Activated T-cell treated with anti-CD3 and anti-CD28 coated beads for 4 hours (primary cell): ENCODE measurements at regions not wholly inside any gene's neighbourhood (a gene's known extent, or its start where the extent isn't known, plus 50 kb on each side); places are given as distances from the start of the nearest gene placed in this dataset.
A peak's percentile ranks its signal among the peaks of the same experiment; 100 is the strongest.

Source experiments
- DNase-seq: peaks from one replicate; pipeline ENCODE4 v3.0.0-alpha.2; 2020

- no peak for DNase-seq
Observed at GRCh38 chr11:123378096-123378495, 52.0 kb upstream of the GRAMD1B start.

GRCh38 chr11:123377355-123377754 lies 52.7 kb upstream of the GRAMD1B start:
- no peak for DNase-seq

GRCh38 chr11:123375832-123376231 lies 54.2 kb upstream of the GRAMD1B start:
- DNase-seq, result no peak

GRCh38 chr11:123374622-123374968 lies 55.5 kb upstream of the GRAMD1B start:
- DNase-seq, result no peak

- DNase-seq, result no peak
Observed at GRCh38 chr11:123373754-123374621, 56.1 kb upstream of the GRAMD1B start.

GRCh38 chr11:123371506-123372297 lies 58.4 kb upstream of the GRAMD1B start:
- DNase-seq, result no peak

GRCh38 chr11:123366924-123367323 lies 63.1 kb upstream of the GRAMD1B start:
- DNase-seq, result no peak

DNA sequence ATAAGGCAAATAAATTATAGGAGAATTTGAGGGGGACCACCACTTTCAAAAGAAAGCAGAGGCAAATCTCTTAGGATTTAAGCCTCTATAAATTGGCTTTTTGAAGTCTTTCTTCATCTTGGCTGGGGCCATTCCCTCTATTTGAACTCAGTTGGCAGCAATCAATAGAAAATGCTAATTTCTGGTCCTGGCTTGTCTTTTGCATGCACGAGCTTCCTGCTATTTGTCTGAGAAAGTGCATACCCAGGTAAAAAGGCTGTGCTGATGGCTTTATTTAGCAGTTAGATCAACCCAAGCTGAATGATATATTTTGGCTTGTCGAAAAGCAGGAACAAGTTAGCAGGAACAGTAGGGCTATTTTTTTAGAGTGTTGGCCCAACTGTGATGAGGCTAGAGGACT lies 64.1 kb upstream of the GRAMD1B start:
- DNase-seq, result no peak

DNA sequence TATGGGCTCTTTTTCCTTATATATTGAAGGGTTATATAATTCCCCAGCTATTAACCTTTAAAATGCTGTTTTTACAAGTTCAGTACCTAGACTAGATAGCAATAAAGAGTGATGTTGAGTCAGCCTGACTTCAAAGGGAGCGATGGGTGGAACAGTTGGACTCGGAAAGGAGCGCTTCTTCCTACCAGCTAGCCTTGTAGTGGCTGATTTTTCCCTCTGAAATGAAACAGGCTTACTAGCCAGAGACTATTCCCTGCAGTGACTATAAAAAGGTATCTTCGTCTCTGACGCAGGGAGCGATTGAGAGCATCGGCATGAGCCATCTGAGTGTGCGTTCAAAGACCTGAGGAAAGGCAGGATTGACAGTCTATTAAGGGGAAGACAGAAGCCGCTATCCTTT lies 66.0 kb upstream of the GRAMD1B start:
- DNase-seq, result no peak

- no peak for DNase-seq
Observed at GRCh38 chr11:123363556-123363955, 66.5 kb upstream of the GRAMD1B start.

DNA sequence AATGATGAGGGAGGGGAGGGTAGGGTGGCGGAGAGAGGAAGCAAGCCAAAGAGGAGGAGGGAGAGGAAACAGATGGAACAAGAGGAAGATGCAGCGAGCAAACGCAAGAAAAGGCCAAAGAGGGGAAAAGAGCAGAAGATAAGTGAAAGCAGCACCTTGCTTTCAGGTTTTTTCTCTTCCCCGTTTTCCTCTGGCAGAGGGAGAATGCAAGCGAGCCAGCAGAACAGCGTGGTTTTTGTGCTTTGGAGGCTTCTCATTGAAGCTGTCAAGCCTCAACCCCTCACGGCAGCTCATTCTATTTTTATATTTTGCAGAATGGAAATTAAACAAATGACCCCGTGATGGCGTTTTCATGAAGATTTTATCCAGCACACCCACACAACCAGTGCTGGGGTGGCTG lies 67.1 kb upstream of the GRAMD1B start:
- DNase-seq, result no peak

DNA sequence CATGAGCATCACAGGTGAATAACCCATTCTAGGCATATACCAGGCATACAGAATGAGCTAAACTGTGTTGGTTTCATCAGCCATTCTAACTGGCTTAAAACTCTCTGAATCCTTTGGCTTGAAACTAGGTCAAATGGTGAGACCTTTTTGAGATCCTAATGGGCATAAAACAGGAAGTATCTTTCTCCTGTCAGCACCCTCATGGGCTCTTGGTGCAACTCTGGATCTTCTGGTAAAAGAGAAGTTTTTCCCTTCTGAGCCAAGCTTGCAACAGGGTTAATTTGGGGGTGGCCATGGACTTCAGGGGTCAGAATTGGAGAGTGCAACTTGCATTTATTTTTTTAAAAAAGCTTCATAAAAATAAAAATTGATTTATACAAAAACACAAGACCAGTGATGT lies 67.9 kb upstream of the GRAMD1B start:
- no peak for DNase-seq

DNA sequence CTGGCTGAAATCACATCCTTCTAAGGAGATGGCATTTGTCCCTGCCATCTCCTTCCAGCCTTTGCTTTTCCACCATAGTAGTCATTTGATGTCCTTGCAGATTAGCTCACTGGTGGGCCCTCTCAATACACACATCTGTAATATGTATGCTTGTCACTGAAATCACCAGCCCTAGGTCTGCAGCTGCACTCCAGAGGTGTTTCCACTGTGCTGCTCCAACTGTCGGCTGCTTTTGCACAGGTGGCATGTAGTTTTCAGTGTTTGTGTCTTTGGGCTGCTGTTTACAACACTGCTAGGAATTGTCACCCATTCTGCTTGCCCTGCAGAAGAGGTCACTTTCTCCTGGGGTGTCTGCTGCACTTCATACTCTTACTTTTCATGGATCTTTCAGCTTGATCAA lies 69.0 kb upstream of the GRAMD1B start:
- DNase-seq, result no peak

DNA sequence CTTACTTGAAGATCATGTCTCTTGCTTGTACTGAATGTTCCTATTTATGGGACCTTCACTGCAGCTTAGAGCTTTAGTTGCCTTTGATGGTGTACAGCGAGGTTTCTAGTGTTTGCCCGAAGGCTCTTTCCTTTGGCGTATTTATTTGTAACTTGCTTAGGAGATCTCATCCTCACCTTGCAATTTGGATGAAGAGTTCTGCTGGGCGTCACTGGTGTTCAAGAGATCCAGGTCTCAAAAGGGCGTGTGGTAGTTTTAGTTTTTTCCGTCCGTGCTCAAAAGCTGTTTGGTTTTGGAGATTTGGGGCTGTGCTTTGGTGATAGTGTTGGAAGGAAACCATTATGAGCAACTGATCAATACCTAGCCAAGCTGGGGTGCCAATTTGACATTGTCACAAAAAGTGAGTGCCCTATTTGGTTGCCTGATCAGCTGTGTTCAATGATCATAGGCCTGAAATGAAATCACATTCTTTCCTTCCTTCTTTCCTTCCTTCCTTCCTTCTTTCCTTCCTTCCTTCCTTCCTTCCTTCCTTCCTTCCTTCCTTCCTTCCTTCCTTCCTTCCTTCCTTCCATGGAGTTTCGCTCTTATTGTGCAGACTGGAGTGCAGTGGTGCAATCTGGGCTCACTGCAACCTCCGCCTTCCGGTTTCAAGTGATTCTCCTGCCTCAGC lies 69.7 kb upstream of the GRAMD1B start:
- DNase-seq, result no peak

- DNase-seq, result peak; percentile 1
Observed at GRCh38 chr11:123357990-123358827, 71.9 kb upstream of the GRAMD1B start.

- no peak for DNase-seq
Observed at GRCh38 chr11:123357353-123357989, 72.6 kb upstream of the GRAMD1B start.

DNA sequence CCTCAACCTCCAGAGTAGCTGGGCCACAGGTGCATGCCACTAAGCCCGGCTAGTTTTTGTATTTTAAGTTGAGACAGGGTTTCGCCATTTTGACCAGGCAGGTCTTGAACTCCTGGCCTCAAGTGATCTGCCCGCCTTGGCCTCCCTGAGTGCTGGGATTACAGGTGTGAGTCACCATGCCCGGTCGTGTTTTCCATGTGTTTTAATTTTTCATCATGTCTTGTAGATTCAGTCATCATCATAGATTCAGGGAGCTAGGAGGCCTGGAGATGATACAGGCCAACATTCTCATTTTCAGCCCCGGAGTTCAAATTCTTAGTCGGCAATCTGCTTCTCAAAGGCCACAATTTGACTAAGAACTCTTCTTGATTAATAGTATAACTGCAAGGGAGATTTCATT lies 73.5 kb upstream of the GRAMD1B start:
- DNase-seq, result no peak

- DNase-seq, result no peak
Observed at GRCh38 chr11:123354371-123354975, 75.6 kb upstream of the GRAMD1B start.

GRCh38 chr11:123351375-123351774 lies 78.7 kb upstream of the GRAMD1B start:
- no peak for DNase-seq

DNA sequence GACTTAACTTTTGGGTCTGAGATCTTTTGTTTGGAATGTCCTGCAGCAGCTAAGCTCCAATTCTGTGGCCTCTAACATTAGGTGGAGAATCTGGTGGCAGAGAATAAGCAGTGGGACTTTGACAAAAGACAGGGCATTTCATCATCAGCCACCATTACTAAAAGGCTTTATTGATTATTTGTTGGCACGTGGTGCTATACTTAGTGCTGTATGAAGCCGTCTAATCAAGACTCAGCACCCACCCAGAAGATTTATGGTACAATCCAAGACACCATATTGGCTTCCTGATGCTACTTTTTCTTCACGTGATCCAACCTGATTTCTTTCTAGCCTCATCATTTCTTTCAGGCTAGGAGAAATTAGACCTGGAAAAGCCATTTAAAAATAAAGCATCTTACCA lies 80.7 kb upstream of the GRAMD1B start:
- DNase-seq, result no peak

- DNase-seq, result no peak
Observed at GRCh38 chr11:123344790-123345357, 85.2 kb upstream of the GRAMD1B start.
